ENCODE measurements at regions not wholly inside any gene's neighbourhood (a gene's known extent, or its start where the extent isn't known, plus 50 kb on each side); places are given as distances from the start of the nearest gene placed in this dataset.

DNA sequence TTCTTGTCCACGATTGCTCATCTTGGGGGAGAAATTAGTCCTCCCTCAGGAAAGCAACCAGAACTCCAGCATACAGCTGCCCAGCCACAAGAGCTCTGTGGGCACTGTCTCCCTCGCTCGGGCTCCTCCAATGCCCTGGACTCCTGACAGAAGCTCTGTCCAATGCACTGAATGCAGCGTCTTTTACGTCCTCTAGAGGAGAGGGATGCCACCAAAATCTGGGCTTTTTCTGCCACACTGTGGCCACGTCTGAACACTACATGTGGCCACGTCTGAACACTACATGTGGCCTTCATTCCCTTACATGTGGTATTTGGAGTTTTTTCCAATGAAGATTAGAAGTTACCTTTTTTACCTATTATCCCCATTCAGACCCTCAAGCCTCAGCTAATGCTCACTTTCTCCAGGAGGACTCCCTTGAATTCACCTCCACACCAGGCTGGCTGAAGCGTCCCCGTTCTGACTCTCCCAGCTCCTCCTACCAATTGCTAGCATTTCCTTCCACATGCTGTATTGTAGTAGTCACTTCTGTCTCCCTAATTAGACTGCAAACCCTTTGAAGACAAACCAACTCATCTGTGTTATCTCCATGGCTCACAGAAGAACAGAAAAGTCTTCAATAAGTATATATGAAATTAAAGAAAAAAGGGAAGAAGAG is 134.3 kb upstream of the PDE1C start:
- peak overlapping the region; percentile 37 for H3K4me3 ChIP-seq (ENCODE audit: low read length)
- DNase-seq (ENCODE audit: low read depth): peak; percentile 80
- TF ChIP-seq, protein P1, sequence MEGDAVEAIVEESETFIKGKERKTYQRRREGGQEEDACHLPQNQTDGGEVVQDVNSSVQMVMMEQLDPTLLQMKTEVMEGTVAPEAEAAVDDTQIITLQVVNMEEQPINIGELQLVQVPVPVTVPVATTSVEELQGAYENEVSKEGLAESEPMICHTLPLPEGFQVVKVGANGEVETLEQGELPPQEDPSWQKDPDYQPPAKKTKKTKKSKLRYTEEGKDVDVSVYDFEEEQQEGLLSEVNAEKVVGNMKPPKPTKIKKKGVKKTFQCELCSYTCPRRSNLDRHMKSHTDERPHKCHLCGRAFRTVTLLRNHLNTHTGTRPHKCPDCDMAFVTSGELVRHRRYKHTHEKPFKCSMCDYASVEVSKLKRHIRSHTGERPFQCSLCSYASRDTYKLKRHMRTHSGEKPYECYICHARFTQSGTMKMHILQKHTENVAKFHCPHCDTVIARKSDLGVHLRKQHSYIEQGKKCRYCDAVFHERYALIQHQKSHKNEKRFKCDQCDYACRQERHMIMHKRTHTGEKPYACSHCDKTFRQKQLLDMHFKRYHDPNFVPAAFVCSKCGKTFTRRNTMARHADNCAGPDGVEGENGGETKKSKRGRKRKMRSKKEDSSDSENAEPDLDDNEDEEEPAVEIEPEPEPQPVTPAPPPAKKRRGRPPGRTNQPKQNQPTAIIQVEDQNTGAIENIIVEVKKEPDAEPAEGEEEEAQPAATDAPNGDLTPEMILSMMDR (conservative IDR thresholded peaks at IDR 0.05; ENCODE audit: low read length): peak; percentile 90

DNA sequence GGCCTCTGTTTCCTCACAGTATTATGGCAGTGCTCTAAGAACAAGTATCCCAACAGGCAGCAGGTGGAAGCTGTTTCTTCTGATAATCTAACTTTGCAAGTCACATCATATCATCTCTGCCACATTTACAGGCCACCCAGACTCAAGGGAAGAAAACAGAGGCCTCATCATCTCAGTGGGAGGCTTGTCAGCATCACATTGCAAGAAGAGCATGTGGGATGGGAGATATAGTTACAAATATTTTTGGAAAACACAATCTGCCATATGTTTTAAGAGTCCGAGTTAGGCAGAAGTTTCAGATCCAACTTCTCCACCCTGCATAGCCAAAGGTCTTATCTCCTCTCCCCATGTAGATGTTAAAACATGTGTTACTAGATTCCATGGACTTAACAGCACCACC is 130.4 kb upstream of the PDE1C start:
- TF ChIP-seq, protein P1 (conservative IDR thresholded peaks at IDR 0.05; ENCODE audit: low read length): no peak
- H3K4me3 ChIP-seq (ENCODE audit: low read length): no peak overlapping the region
- no peak for DNase-seq (ENCODE audit: low read depth)

DNA sequence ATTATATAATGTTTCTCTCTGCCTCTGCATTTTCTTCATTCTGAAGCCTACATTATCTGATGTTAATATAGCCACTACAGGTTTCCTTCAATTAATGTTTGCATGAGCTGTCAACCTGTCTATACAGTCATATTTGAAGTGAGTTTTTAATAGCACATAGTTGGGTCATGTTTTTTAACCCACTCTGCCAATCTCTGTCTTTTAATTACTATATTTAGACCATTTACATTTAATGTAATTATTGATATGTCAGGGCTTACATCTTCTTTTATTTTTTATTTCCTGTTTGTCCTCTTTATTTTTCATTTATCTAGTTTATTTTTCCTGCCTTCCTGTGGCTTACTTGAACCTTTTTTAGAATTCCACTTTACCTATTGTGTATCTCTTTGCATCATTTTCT is 124.3 kb upstream of the PDE1C start:
- TF ChIP-seq, protein P1 (conservative IDR thresholded peaks at IDR 0.05; ENCODE audit: low read length): no peak
- H3K4me3 ChIP-seq (ENCODE audit: low read length): no peak overlapping the region
- DNase-seq (ENCODE audit: low read depth): no peak

DNA sequence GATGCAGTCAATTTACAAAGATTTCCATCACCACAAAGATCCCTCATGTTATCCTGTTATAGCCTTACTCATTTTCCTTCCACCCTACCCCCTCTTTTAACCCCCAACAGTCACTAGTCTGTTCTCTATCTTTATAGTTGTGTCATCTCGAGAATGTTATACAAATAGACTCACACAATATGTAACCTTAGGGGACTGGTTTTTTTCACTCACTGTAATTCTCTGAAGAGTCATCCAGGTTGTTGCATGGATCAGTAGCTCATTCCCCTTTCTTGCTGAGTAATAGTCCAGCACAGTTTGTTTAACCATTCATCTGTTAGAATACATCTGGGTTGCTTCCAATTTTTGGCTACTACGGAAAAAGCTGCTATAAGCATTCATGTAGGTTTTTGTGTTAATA is 121.1 kb upstream of the PDE1C start:
- no peak overlapping the region for H3K4me3 ChIP-seq (ENCODE audit: low read length)
- no peak for DNase-seq (ENCODE audit: low read depth)
- TF ChIP-seq, protein P1 (conservative IDR thresholded peaks at IDR 0.05; ENCODE audit: low read length): no peak

DNA sequence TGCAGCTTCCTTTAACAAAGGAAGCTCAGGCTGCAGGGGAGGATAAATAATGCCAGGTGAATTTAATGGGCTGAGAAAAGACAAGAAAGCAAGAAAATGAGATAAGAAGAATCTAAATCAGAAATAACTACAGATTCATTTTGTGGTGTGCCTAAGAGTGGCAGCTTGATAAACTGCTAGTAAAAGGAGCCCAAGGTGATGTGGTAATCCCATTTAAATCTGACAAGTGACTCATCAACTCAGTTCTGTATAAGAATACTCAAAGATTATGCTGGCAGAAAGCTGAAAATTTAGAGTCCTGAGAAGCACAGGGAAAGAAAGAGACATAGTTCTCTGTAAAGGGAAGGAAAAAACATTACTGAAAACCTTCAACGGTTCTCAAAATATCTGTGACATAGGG is 109.4 kb upstream of the PDE1C start:
- DNase-seq (ENCODE audit: low read depth): peak; percentile 22
- TF ChIP-seq, protein P1 (conservative IDR thresholded peaks at IDR 0.05; ENCODE audit: low read length): no peak
- H3K4me3 ChIP-seq (ENCODE audit: low read length): no peak overlapping the region

DNA sequence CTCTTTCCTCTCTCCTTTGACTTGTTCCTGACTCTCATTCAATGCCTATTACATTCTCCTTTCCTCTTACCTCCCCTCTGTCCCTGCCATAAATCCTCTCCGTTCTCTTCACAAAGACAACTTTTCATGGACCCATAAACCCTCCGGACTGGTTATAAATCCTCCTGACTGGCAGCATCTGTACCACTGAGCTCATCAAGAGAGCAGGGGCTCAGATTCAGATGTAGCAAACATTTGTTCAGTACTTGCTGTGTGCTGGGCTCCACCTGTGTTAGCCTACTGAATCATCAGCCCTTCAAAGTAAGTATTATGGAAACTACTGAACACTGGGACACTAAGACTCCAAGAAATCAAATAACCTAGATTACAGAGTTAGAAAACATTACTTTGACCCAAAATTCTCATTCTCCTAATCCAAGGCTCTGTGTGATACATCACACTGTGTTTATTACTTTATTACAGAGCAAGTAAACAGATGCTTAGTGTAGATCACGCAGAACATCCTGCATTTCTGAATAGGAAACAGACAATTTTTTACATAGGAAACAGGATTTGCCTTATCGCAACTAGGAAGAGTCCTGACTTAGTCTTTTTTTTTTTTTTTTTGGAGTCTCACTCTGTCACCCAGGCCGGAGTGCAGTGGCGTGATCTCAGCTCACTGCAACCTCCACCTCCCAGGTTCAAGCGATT is 108.6 kb upstream of the PDE1C start:
- TF ChIP-seq, protein P1 (conservative IDR thresholded peaks at IDR 0.05; ENCODE audit: low read length): no peak
- DNase-seq (ENCODE audit: low read depth): no peak
- no peak overlapping the region for H3K4me3 ChIP-seq (ENCODE audit: low read length)

DNA sequence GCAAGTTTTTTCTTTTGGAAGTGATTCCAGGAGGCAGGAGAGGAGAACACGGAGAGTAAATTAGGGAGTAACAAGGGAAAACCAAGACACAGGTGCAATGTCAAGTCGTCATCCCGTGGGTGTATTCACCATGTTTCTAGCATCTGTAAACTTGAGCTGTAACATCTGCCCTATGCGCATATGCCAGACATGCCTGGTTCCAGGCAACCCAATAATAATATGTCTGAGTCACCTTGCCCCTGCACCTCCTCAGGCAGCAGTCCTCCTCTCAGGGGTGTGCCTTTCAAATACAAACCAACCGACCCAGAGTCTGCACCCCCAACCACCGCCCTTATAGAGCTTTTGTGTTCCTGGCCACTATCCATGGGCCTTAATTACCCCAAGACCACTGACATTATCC is 107.0 kb upstream of the PDE1C start:
- H3K4me3 ChIP-seq (ENCODE audit: low read length): no peak overlapping the region
- no peak for DNase-seq (ENCODE audit: low read depth)
- TF ChIP-seq, protein P1 (conservative IDR thresholded peaks at IDR 0.05; ENCODE audit: low read length): no peak
